ENCODE measurements at regions not wholly inside any gene's neighbourhood (a gene's known extent, or its start where the extent isn't known, plus 50 kb on each side); places are given as distances from the start of the nearest gene placed in this dataset.

DNA sequence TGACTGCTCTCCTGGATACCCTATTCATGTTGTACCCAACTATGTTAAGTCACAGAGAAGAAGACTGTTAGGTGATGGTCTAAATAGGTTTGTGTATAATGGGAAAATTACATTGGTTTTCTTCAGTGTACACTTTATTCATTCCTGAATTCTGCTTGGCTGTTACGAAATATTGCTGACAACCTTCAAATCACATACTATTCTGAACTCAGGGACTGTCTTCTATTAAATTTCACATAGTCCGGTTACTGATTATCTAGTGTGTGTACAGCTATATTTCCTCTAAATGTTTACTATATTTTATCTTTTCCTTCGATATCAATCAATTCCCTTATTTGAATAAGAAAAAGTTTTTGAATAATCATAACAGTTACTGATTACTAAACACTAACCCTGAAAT, 1090.3 kb upstream of the CITED2 start:
- Histone ChIP-seq H3K27me3 (replicated peaks; ENCODE audit: insufficient read depth, low read length) (no peaks in the 10 kb centered on the region), H3K27ac (ENCODE audit: low read length) (no peak overlapping the region), H3K4me2 (ENCODE audit: low read depth, low read length) (no peak overlapping the region), H3K9me3 (replicated peaks; ENCODE audit: insufficient read depth, low read length) (no peaks in the 10 kb centered on the region), H3K4me1 (ENCODE audit: low read length) (no peaks in the 10 kb centered on the region), H3K9me2 (replicated peaks; ENCODE audit: insufficient read depth, low read length) (no peaks in the 10 kb centered on the region), H3K36me3 (replicated peaks; ENCODE audit: insufficient read depth, low read length) (no peaks in the 10 kb centered on the region), H2AFZ (ENCODE audit: low read length) (no peak overlapping the region), H3K4me3 (ENCODE audit: low read length) (no peak overlapping the region), H3F3A (ENCODE audit: insufficient read depth, low read length) (no peaks in the 10 kb centered on the region), H3K9ac (ENCODE audit: low read length) (no peak overlapping the region), H4K20me1 (ENCODE audit: insufficient read depth, low read length) (no peaks in the 10 kb centered on the region), H3K79me2 (ENCODE audit: low read length) (no peaks in the 10 kb centered on the region)
- no peak for DNase-seq
- TF ChIP-seq, protein P1, sequence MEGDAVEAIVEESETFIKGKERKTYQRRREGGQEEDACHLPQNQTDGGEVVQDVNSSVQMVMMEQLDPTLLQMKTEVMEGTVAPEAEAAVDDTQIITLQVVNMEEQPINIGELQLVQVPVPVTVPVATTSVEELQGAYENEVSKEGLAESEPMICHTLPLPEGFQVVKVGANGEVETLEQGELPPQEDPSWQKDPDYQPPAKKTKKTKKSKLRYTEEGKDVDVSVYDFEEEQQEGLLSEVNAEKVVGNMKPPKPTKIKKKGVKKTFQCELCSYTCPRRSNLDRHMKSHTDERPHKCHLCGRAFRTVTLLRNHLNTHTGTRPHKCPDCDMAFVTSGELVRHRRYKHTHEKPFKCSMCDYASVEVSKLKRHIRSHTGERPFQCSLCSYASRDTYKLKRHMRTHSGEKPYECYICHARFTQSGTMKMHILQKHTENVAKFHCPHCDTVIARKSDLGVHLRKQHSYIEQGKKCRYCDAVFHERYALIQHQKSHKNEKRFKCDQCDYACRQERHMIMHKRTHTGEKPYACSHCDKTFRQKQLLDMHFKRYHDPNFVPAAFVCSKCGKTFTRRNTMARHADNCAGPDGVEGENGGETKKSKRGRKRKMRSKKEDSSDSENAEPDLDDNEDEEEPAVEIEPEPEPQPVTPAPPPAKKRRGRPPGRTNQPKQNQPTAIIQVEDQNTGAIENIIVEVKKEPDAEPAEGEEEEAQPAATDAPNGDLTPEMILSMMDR (IDR thresholded peaks at IDR 0.05; ENCODE audit: low read length): no peak
- TF ChIP-seq EZH2phosphoT487 (IDR thresholded peaks at IDR 0.05; ENCODE audit: low read length) (no peak), EZH2 (optimal IDR thresholded peaks at IDR 0.05; ENCODE audit: low read depth, low read length) (no peak)

DNA sequence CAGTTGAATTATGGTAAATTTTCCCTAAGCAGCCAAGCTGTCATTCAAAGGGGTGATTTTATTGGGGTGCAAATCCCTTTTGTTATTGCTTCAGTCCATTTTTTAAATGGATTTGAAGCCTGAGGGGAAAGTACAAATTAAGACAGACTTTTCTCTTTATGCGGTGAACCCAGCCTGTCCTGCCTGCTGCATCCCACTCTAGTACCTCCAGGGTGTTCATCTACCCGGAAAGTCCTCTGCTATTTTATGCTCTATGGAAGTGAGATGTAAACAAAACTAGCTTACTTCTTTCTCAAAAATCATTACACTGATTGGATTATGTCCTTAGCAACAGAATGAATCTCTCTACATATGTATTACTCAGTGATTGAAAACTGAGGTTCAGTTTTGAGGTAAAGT, 1088.9 kb upstream of the CITED2 start:
- H3K9ac ChIP-seq (ENCODE audit: low read length): no peak overlapping the region
- H3K27ac ChIP-seq (ENCODE audit: low read length): no peak overlapping the region
- H3K4me2 ChIP-seq (ENCODE audit: low read depth, low read length): no peak overlapping the region
- H2AFZ ChIP-seq (ENCODE audit: low read length): no peak overlapping the region
- no peaks in the 10 kb centered on the region for H3K4me1 ChIP-seq (ENCODE audit: low read length)
- DNase-seq: no peak
- H4K20me1 ChIP-seq (ENCODE audit: insufficient read depth, low read length): no peaks in the 10 kb centered on the region
- H3K9me2 ChIP-seq (replicated peaks; ENCODE audit: insufficient read depth, low read length): no peaks in the 10 kb centered on the region
- H3K27me3 ChIP-seq (replicated peaks; ENCODE audit: insufficient read depth, low read length): no peaks in the 10 kb centered on the region
- no peaks in the 10 kb centered on the region for H3K9me3 ChIP-seq (replicated peaks; ENCODE audit: insufficient read depth, low read length)
- no peaks in the 10 kb centered on the region for H3F3A ChIP-seq (ENCODE audit: insufficient read depth, low read length)
- no peak overlapping the region for H3K4me3 ChIP-seq (ENCODE audit: low read length)
- no peaks in the 10 kb centered on the region for H3K79me2 ChIP-seq (ENCODE audit: low read length)
- no peak for TF ChIP-seq EZH2phosphoT487 (IDR thresholded peaks at IDR 0.05; ENCODE audit: low read length)
- TF ChIP-seq, protein P1 (IDR thresholded peaks at IDR 0.05; ENCODE audit: low read length): no peak
- no peak for TF ChIP-seq EZH2 (optimal IDR thresholded peaks at IDR 0.05; ENCODE audit: low read depth, low read length)
- no peaks in the 10 kb centered on the region for H3K36me3 ChIP-seq (replicated peaks; ENCODE audit: insufficient read depth, low read length)

DNA sequence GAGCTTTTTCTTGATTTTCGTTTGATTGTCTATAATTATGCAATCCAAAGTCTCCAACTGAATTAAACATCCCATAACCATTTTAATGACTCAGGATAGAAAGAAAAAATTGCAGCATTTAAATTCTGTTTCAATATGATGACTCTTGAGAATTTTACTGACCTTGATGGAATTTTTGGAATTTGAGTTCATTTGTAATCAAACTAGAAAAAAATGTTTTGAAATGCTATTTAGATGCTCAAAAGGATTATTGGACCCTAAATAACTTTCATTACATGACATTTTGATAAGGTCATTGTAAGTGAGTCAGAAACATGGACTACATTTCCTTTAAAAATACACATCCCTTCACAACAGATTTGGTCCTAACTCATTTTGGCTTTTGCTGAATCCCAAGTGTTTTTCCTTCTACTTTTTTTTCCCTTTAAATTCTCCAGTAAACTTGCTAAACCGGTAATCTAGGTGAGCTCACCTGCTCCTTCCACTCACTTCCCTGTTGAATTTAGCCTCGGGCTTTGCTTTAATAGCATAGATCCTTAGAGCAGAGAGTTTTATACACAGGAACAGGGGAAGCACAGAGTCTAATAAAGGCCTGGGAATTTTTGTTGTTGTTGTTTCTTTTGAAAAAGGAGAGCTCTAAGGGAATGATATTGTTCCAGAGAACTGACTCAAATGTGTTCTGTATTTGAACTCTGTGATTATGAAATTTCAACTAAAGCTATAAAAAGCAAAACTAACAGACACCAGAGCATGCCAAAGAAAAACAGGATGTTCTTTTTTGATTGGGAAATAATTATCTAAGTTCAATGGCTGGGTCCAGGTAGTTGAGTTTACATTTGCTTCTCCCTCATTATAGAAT, 1088.2 kb upstream of the CITED2 start:
- no peak overlapping the region for H3K9ac ChIP-seq (ENCODE audit: low read length)
- H3K9me2 ChIP-seq (replicated peaks; ENCODE audit: insufficient read depth, low read length): no peaks in the 10 kb centered on the region
- H3K36me3 ChIP-seq (replicated peaks; ENCODE audit: insufficient read depth, low read length): no peaks in the 10 kb centered on the region
- no peak overlapping the region for H3K27ac ChIP-seq (ENCODE audit: low read length)
- no peak overlapping the region for H3K4me2 ChIP-seq (ENCODE audit: low read depth, low read length)
- H3K79me2 ChIP-seq (ENCODE audit: low read length): no peaks in the 10 kb centered on the region
- no peak overlapping the region for H3K4me3 ChIP-seq (ENCODE audit: low read length)
- no peaks in the 10 kb centered on the region for H4K20me1 ChIP-seq (ENCODE audit: insufficient read depth, low read length)
- H3K27me3 ChIP-seq (replicated peaks; ENCODE audit: insufficient read depth, low read length): no peaks in the 10 kb centered on the region
- no peaks in the 10 kb centered on the region for H3K9me3 ChIP-seq (replicated peaks; ENCODE audit: insufficient read depth, low read length)
- no peak for DNase-seq
- no peaks in the 10 kb centered on the region for H3F3A ChIP-seq (ENCODE audit: insufficient read depth, low read length)
- no peak overlapping the region for H2AFZ ChIP-seq (ENCODE audit: low read length)
- TF ChIP-seq EZH2phosphoT487 (IDR thresholded peaks at IDR 0.05; ENCODE audit: low read length): no peak
- TF ChIP-seq EZH2 (optimal IDR thresholded peaks at IDR 0.05; ENCODE audit: low read depth, low read length): no peak
- TF ChIP-seq, protein P1 (IDR thresholded peaks at IDR 0.05; ENCODE audit: low read length): no peak
- no peaks in the 10 kb centered on the region for H3K4me1 ChIP-seq (ENCODE audit: low read length)
